HEK293 (cell line): ENCODE measurements at regions not wholly inside any gene's neighbourhood (a gene's known extent, or its start where the extent isn't known, plus 50 kb on each side); places are given as distances from the start of the nearest gene placed in this dataset.

Experiments used
- HOXA7 ChIP-seq: sonication (generic); formaldehyde crosslinking; IDR thresholded peaks from 2 replicates; pipeline ENCODE4 v1.8.1; 2022; ENCODE audit warnings: missing genetic modification reagents, borderline replicate concordance
- ZNF211 ChIP-seq: fragments of 450-650 bp; formaldehyde crosslinking; IDR thresholded peaks from 2 replicates; pipeline ENCODE4 v1.5.1; 2016; ENCODE audit warnings: low read depth, missing biosample characterization, missing genetic modification characterization
- TF ChIP-seq, protein P1 (sequence below): fragments of 450-650 bp; formaldehyde crosslinking; IDR thresholded peaks from 2 replicates; pipeline ENCODE4 v1.5.1; 2016; ENCODE audit warnings: missing biosample characterization, missing genetic modification characterization
- TF ChIP-seq, protein P2 (sequence below): fragments of 450-650 bp; formaldehyde crosslinking; IDR thresholded peaks from 2 replicates; pipeline ENCODE4 v1.5.1; 2016; ENCODE audit warnings: missing biosample characterization, missing genetic modification characterization

DNA sequence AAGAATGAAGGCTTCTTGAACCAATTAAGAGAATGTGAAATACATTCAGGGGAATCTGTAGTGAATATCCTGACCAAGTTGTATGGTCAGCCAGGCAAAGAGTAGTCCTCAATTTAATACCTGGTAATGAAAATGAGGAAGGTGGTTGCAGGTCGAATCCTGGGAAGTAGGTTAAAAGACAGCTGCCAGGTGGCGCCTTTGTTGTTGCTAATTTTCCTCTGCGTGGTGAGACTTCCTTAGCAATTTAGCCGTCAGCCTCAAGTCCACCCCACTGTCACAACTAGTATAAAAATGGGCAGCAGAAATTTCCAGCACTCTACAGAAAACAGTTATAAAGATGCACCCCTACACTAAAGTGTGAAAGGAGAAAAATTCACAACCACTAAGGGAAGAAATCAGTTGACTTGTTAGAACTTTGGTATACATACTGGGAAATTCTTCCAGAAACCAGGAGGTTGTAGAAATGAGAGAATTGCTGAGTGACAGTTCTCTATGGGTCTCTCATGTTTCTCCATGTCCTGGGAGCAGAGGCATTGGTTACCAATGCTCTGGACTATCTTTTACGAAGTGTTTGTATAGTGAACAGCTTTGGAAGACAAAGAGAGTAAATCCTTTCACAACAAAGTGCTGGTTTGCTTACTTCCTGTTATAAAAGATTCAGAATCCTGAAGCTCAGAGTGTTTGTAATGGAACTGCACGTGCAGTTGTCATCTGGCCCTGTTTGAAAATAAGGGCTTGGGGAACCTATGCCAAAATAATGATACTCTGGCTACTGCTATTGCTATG lies 235.9 kb downstream of the NHLRC3 start:
- no peak for TF ChIP-seq ZNF211
- TF ChIP-seq HOXA7 (CRISPR knock-in tag) = no peak
- TF ChIP-seq, protein P1, sequence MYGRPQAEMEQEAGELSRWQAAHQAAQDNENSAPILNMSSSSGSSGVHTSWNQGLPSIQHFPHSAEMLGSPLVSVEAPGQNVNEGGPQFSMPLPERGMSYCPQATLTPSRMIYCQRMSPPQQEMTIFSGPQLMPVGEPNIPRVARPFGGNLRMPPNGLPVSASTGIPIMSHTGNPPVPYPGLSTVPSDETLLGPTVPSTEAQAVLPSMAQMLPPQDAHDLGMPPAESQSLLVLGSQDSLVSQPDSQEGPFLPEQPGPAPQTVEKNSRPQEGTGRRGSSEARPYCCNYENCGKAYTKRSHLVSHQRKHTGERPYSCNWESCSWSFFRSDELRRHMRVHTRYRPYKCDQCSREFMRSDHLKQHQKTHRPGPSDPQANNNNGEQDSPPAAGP (tag by site-specific recombination) = no peak
- TF ChIP-seq, protein P2, sequence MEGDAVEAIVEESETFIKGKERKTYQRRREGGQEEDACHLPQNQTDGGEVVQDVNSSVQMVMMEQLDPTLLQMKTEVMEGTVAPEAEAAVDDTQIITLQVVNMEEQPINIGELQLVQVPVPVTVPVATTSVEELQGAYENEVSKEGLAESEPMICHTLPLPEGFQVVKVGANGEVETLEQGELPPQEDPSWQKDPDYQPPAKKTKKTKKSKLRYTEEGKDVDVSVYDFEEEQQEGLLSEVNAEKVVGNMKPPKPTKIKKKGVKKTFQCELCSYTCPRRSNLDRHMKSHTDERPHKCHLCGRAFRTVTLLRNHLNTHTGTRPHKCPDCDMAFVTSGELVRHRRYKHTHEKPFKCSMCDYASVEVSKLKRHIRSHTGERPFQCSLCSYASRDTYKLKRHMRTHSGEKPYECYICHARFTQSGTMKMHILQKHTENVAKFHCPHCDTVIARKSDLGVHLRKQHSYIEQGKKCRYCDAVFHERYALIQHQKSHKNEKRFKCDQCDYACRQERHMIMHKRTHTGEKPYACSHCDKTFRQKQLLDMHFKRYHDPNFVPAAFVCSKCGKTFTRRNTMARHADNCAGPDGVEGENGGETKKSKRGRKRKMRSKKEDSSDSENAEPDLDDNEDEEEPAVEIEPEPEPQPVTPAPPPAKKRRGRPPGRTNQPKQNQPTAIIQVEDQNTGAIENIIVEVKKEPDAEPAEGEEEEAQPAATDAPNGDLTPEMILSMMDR (tag by site-specific recombination) = peak; percentile 35; the same call in 1 of the 2 replicates
